ENCODE measurements at regions not wholly inside any gene's neighbourhood (a gene's known extent, or its start where the extent isn't known, plus 50 kb on each side); places are given as distances from the start of the nearest gene placed in this dataset.

GRCh38 chr2:16496426-16497388 is 168.9 kb downstream of the CYRIA start:
- no peak for DNase-seq (ENCODE audit: low read depth)
- no peak for TF ChIP-seq CTCF (IDR thresholded peaks at IDR 0.05; ENCODE audit: insufficient read depth, low read length)
- H3K4me3 ChIP-seq (ENCODE audit: low read depth, low read length), result no peak overlapping the region

GRCh38 chr2:16495509-16496208 is 170.0 kb downstream of the CYRIA start:
- no peak for TF ChIP-seq CTCF (IDR thresholded peaks at IDR 0.05; ENCODE audit: insufficient read depth, low read length)
- DNase-seq (ENCODE audit: low read depth), result no peak
- no peak overlapping the region for H3K4me3 ChIP-seq (ENCODE audit: low read depth, low read length)

- no peak for DNase-seq (ENCODE audit: low read depth)
- TF ChIP-seq CTCF (IDR thresholded peaks at IDR 0.05; ENCODE audit: insufficient read depth, low read length), result no peak
- H3K4me3 ChIP-seq (ENCODE audit: low read depth, low read length), result no peak overlapping the region
Observed at GRCh38 chr2:16494836-16495508, 170.7 kb downstream of the CYRIA start.

GRCh38 chr2:16493788-16494187 is 171.8 kb downstream of the CYRIA start:
- TF ChIP-seq CTCF (IDR thresholded peaks at IDR 0.05; ENCODE audit: insufficient read depth, low read length), result no peak
- no peak for DNase-seq (ENCODE audit: low read depth)
- H3K4me3 ChIP-seq (ENCODE audit: low read depth, low read length), result no peak overlapping the region

- DNase-seq (ENCODE audit: low read depth), result peak; percentile 1
- no peak for TF ChIP-seq CTCF (IDR thresholded peaks at IDR 0.05; ENCODE audit: insufficient read depth, low read length)
- H3K4me3 ChIP-seq (ENCODE audit: low read depth, low read length), result no peak overlapping the region
Observed at GRCh38 chr2:16487686-16488085, 177.9 kb downstream of the CYRIA start.

- DNase-seq (ENCODE audit: low read depth), result no peak
- TF ChIP-seq CTCF (IDR thresholded peaks at IDR 0.05; ENCODE audit: insufficient read depth, low read length), result no peak
- H3K4me3 ChIP-seq (ENCODE audit: low read depth, low read length), result no peak overlapping the region
Observed at GRCh38 chr2:16485251-16485650, 180.4 kb downstream of the CYRIA start.

Measured in fibroblast of the aortic adventitia (primary cell).